ENCODE measurements at regions not wholly inside any gene's neighbourhood (a gene's known extent, or its start where the extent isn't known, plus 50 kb on each side); places are given as distances from the start of the nearest gene placed in this dataset.

DNA sequence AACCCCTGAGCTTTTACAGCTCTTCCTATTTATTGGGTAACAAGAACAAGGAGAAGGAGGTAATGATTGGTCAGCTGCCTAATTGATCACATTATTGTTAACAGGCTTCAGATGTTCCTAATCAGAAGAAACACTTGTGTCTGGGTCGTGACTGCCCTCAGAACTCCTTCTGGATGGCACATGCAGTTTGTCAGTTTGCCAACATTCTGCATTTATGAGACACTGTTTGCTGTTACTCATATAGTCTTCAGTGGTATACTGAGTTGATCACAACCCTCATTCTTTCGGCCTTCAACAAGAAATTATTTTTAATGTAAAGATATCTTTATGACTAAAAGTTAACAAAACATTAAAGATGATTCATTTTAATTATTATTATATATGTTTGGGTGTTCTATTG lies 95.7 kb upstream of the DOCK10 start:
- no peaks in the 10 kb centered on the region for H3K4me1 ChIP-seq (ENCODE audit: control insufficient read depth in 2 of 2, insufficient read depth in 2 of 2, low read length in 2 of 2)
- no peak for DNase-seq (ENCODE audit: low read depth in 6 of 9, low spot score in 9 of 9)
- no peak overlapping the region for H3K27ac ChIP-seq (ENCODE audit: low read depth in 1 of 2, low read length in 1 of 2)
- no peaks in the 10 kb centered on the region for H3K36me3 ChIP-seq (ENCODE audit: control insufficient read depth in 2 of 2, insufficient read depth in 2 of 2, low read length in 1 of 2)
- no peaks in the 10 kb centered on the region for H3K9me3 ChIP-seq (ENCODE audit: control insufficient read depth in 2 of 2, insufficient read depth in 1 of 2, low read length in 1 of 2)
- 87% methylated on average over 2 of the region's 2 CpGs for WGBS
- no peaks in the 10 kb centered on the region for H3K27me3 ChIP-seq (ENCODE audit: control insufficient read depth in 2 of 2, insufficient read depth in 1 of 2, low read length in 1 of 2)
- H3K4me3 ChIP-seq (ENCODE audit: low read length in 2 of 2), result no peak overlapping the region

DNA sequence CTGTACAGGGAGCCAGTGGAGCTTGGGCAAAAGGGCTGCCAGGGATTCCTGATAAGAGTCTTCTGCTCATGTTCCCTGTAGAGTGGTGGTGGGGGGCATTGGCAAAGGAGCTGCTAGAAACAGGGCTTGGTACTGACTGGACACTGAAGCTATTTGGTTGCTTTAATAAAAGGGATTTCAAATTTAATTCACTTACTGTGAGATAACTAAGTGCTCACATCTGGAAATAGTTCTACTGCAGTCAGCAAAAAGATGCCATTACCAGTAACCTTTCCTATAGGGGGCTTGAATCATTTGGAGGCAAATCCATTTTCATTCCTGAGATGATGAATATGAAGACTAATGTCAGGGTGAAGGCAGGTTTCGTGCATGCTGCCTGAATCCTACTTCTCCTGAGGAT lies 94.3 kb upstream of the DOCK10 start:
- Histone ChIP-seq H3K36me3 (ENCODE audit: control insufficient read depth in 2 of 2, insufficient read depth in 2 of 2, low read length in 1 of 2) (no peaks in the 10 kb centered on the region), H3K27ac (ENCODE audit: low read depth in 1 of 2, low read length in 1 of 2) (no peak overlapping the region), H3K4me3 (ENCODE audit: low read length in 2 of 2) (no peak overlapping the region), H3K27me3 (ENCODE audit: control insufficient read depth in 2 of 2, insufficient read depth in 1 of 2, low read length in 1 of 2) (no peaks in the 10 kb centered on the region), H3K9me3 (ENCODE audit: control insufficient read depth in 2 of 2, insufficient read depth in 1 of 2, low read length in 1 of 2) (no peaks in the 10 kb centered on the region), H3K4me1 (ENCODE audit: control insufficient read depth in 2 of 2, insufficient read depth in 2 of 2, low read length in 2 of 2) (no peaks in the 10 kb centered on the region)
- WGBS, result 96% methylated on average over 1 of the region's 1 CpG
- no peak for DNase-seq (ENCODE audit: low read depth in 6 of 9, low spot score in 9 of 9)

DNA sequence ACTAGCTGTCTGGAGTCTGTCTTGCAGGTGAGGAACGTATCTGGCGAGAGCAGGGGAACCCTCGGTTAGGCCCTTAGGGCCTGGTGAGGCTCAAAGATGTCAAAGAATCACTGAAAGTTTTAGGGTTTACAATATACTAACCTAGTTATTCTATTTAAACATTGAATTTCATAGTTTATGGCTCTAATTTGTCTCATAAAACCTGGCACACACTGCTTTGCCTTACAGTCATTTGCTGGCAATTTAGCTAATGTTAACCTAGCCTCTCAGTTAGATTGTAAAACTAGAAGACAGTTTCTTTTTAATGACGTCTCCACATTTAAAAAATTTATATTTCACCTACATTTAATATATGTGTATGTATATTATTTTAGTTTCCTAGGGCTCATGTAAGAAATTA lies 89.6 kb upstream of the DOCK10 start:
- Histone ChIP-seq H3K9me3 (ENCODE audit: control insufficient read depth in 2 of 2, insufficient read depth in 1 of 2, low read length in 1 of 2) (no peaks in the 10 kb centered on the region), H3K27ac (ENCODE audit: low read depth in 1 of 2, low read length in 1 of 2) (no peak overlapping the region), H3K27me3 (ENCODE audit: control insufficient read depth in 2 of 2, insufficient read depth in 1 of 2, low read length in 1 of 2) (no peaks in the 10 kb centered on the region), H3K4me3 (ENCODE audit: low read length in 2 of 2) (no peak overlapping the region), H3K36me3 (ENCODE audit: control insufficient read depth in 2 of 2, insufficient read depth in 2 of 2, low read length in 1 of 2) (no peaks in the 10 kb centered on the region), H3K4me1 (ENCODE audit: control insufficient read depth in 2 of 2, insufficient read depth in 2 of 2, low read length in 2 of 2) (no peaks in the 10 kb centered on the region)
- 97% methylated on average over 4 of the region's 4 CpGs for WGBS
- no peak for DNase-seq (ENCODE audit: low read depth in 6 of 9, low spot score in 9 of 9)

DNA sequence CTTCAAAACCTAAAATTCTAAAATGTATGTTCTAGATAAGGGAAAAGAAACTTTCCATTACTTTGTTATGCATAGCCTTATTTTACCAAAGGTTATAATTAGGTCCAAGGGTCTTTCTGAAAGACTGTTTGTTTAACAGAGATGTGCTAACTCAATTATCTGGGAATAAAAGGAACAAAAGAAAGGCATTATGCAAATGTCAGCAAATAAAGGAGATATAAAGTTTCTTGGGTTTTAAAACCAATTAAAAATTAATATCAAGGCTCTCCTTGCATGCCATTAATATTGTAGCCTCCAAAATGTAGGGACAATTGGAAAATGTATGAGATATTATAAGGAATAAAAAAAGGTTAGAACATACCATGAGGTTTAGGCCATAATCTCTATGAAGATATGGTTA lies 87.8 kb upstream of the DOCK10 start:
- H3K4me1 ChIP-seq (ENCODE audit: control insufficient read depth in 2 of 2, insufficient read depth in 2 of 2, low read length in 2 of 2), result no peaks in the 10 kb centered on the region
- no peaks in the 10 kb centered on the region for H3K27me3 ChIP-seq (ENCODE audit: control insufficient read depth in 2 of 2, insufficient read depth in 1 of 2, low read length in 1 of 2)

DNA sequence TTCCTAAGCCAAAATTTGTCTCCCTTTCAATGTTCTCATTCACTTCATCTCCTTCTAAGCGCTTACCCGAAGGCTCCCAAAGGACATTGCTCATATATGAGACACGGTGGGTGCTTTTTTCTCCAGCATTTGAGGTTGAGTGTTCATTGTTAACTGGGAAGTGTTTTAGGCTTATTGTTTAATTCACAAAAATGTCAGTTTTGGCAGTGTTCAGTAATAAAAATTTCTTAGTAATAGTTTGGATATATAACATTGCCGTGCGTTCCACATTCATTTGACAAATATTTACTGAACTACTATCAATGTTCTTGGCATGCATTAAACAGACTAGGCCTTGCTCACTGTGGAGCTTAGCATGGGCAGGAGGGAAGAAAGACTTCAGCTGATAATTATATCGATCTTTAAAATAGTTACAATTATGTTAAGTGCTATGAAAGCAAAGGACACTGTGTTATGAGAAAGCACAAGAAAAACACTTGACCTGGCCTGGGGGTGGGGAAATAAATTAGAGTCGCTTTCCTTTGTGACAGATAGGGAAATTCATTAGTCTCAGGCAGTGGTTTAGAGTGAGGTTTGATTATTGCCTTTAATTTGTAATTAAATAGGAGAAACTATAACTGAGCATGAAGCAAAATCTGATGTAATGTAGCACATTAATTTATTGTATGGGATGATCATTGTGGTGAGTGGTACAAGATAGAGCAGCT lies 82.2 kb upstream of the DOCK10 start:
- no peaks in the 10 kb centered on the region for H3K27me3 ChIP-seq (ENCODE audit: control insufficient read depth in 2 of 2, insufficient read depth in 1 of 2, low read length in 1 of 2)
- no peaks in the 10 kb centered on the region for H3K9me3 ChIP-seq (ENCODE audit: control insufficient read depth in 2 of 2, insufficient read depth in 1 of 2, low read length in 1 of 2)
- no peak overlapping the region for H3K27ac ChIP-seq (ENCODE audit: low read depth in 1 of 2, low read length in 1 of 2)
- DNase-seq (ENCODE audit: low read depth in 6 of 9, low spot score in 9 of 9), result no peak
- WGBS, result 98% methylated on average over 7 of the region's 7 CpGs
- H3K4me1 ChIP-seq (ENCODE audit: control insufficient read depth in 2 of 2, insufficient read depth in 2 of 2, low read length in 2 of 2), result no peaks in the 10 kb centered on the region
- H3K36me3 ChIP-seq (ENCODE audit: control insufficient read depth in 2 of 2, insufficient read depth in 2 of 2, low read length in 1 of 2), result no peaks in the 10 kb centered on the region
- no peak overlapping the region for H3K4me3 ChIP-seq (ENCODE audit: low read length in 2 of 2)

More for the DNA sequence above, 87.8 kb upstream of the DOCK10 start:
- H3K36me3 ChIP-seq (ENCODE audit: control insufficient read depth in 2 of 2, insufficient read depth in 2 of 2, low read length in 1 of 2), result no peaks in the 10 kb centered on the region
- H3K9me3 ChIP-seq (ENCODE audit: control insufficient read depth in 2 of 2, insufficient read depth in 1 of 2, low read length in 1 of 2), result no peaks in the 10 kb centered on the region
- no peak overlapping the region for H3K27ac ChIP-seq (ENCODE audit: low read depth in 1 of 2, low read length in 1 of 2)
- H3K4me3 ChIP-seq (ENCODE audit: low read length in 2 of 2), result no peak overlapping the region
- DNase-seq (ENCODE audit: low read depth in 6 of 9, low spot score in 9 of 9), result no peak

DNA sequence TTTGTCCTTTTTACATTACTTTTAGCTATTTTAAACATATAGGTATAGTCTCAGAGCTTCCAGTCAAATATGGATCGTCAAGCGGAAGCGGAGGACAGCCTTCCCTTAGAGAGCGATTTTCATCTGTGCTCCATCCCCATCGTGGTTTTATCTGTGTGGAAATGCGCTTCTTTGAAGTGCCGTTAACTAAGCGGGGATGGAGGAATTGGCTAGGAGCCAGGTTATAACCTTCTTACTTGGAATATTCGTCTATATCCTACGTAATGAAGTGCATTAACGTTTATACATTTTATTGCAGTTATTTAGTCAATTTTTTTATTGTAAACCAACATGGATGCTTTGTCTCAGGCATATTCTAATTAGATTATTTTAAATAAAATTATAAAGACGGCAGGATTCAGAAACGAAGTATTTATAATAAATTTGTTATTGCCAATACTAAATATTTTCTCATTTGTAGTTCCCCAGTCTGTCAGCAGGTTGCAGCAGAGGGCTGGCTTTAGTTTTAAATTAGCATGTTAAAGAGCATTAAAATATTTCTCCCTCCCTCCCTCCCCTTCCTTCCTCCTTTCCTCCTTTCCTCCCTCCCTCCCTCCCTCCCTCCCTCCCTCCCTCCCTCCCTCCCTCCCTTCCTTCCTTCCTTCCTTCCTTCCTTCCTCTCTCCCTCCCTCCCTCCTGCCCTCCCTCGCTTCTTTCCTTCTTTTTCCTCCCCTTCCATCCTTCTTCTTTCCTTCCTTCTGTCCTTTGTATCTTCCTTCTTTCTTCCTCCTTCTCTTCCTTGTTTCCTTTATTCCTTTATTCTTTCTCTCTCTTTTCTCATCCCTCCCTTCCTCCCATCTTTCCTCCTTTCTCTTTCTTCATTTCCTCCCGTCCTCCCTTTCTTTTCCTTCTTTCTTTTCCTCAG lies 80.6 kb upstream of the DOCK10 start:
- Histone ChIP-seq H3K4me3 (ENCODE audit: low read length in 2 of 2) (no peak overlapping the region), H3K27me3 (ENCODE audit: control insufficient read depth in 2 of 2, insufficient read depth in 1 of 2, low read length in 1 of 2) (no peaks in the 10 kb centered on the region), H3K4me1 (ENCODE audit: control insufficient read depth in 2 of 2, insufficient read depth in 2 of 2, low read length in 2 of 2) (no peaks in the 10 kb centered on the region), H3K36me3 (ENCODE audit: control insufficient read depth in 2 of 2, insufficient read depth in 2 of 2, low read length in 1 of 2) (no peaks in the 10 kb centered on the region), H3K27ac (ENCODE audit: low read depth in 1 of 2, low read length in 1 of 2) (no peak overlapping the region), H3K9me3 (ENCODE audit: control insufficient read depth in 2 of 2, insufficient read depth in 1 of 2, low read length in 1 of 2) (no peaks in the 10 kb centered on the region)
- 86% methylated on average over 15 of the region's 15 CpGs for WGBS
- DNase-seq (ENCODE audit: low read depth in 6 of 9, low spot score in 9 of 9), result peak in 1 of 9 donors; percentile 13

DNA sequence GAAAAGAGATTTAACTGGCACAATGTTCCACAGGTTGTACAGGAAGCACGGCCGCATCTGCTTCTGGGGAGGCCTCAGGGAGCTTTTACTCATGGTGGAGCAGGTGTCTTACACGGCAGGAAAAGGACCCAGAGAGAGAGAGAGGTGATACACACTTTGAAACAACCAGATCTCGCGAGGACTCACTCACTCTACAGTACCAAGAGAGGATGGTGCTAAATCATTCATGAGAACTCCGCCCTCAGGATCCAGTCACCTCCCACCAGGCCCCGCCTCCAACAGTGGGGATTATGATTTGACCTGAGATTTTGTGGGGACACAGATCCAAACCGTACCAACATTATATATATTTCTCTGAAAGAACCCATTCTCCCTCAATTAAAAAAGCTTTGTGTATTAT lies 79.7 kb upstream of the DOCK10 start:
- Histone ChIP-seq H3K9me3 (ENCODE audit: control insufficient read depth in 2 of 2, insufficient read depth in 1 of 2, low read length in 1 of 2) (no peaks in the 10 kb centered on the region), H3K4me1 (ENCODE audit: control insufficient read depth in 2 of 2, insufficient read depth in 2 of 2, low read length in 2 of 2) (no peaks in the 10 kb centered on the region), H3K4me3 (ENCODE audit: low read length in 2 of 2) (no peak overlapping the region), H3K27me3 (ENCODE audit: control insufficient read depth in 2 of 2, insufficient read depth in 1 of 2, low read length in 1 of 2) (no peaks in the 10 kb centered on the region), H3K36me3 (ENCODE audit: control insufficient read depth in 2 of 2, insufficient read depth in 2 of 2, low read length in 1 of 2) (no peaks in the 10 kb centered on the region), H3K27ac (ENCODE audit: low read depth in 1 of 2, low read length in 1 of 2) (no peak overlapping the region)
- WGBS, result 96% methylated on average over 8 of the region's 8 CpGs
- no peak for DNase-seq (ENCODE audit: low read depth in 6 of 9, low spot score in 9 of 9)

DNA sequence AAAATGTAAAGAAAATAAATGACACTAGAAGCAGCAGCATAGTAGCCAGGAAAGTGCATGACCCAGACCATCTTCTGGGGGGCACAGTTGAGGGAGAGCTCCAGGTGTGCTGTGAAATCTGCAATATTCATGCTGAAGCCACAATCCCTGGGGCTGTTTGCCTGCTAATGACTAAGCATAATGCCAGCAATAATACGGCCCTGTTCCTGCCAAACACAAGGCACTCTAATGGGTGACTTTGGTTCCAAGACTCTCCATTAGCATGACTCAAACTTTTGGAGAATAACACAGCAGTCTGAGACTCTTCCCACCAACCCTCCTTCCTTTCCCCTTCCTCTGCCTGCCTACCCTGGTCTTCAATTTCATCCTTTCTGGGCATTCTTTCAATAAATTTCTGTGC lies 77.9 kb upstream of the DOCK10 start:
- Histone ChIP-seq H3K27me3 (ENCODE audit: control insufficient read depth in 2 of 2, insufficient read depth in 1 of 2, low read length in 1 of 2) (no peaks in the 10 kb centered on the region), H3K27ac (ENCODE audit: low read depth in 1 of 2, low read length in 1 of 2) (no peak overlapping the region), H3K9me3 (ENCODE audit: control insufficient read depth in 2 of 2, insufficient read depth in 1 of 2, low read length in 1 of 2) (no peaks in the 10 kb centered on the region), H3K36me3 (ENCODE audit: control insufficient read depth in 2 of 2, insufficient read depth in 2 of 2, low read length in 1 of 2) (no peaks in the 10 kb centered on the region), H3K4me1 (ENCODE audit: control insufficient read depth in 2 of 2, insufficient read depth in 2 of 2, low read length in 2 of 2) (no peaks in the 10 kb centered on the region), H3K4me3 (ENCODE audit: low read length in 2 of 2) (no peak overlapping the region)
- 20% methylated on average over 1 of the region's 1 CpG for WGBS
- DNase-seq (ENCODE audit: low read depth in 6 of 9, low spot score in 9 of 9), result no peak

DNA sequence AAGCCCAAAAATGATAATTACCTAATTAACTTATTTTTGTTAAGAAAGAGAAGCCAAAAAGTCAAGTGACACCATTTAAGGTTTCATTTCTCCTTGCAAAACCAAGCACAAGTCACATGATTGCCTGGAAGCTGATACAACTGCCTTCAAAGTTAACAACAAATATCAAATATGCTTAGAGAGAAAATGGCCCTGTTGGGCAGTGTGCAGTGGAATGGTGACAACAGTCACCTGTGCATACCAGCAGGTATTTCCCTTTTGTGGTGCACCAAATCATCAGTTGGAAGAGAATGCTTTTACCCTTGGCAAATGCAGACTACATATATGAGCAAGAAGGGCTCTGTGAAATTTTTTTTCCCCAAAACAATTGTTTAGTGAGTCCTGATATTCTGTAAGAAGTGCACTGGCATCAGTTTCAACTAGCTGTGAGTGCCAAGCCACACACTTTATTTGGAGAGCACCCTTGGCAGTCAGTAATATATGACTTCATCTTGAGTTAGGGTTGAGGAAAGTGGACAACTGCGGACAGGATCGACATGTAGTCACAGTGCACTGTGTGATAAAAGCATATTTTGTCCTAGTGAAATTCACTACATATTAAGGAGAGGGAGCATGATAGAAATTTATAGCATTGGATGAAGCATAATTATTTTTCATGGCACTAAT lies 74.9 kb upstream of the DOCK10 start:
- Histone ChIP-seq H3K27ac (ENCODE audit: low read depth in 1 of 2, low read length in 1 of 2) (no peak overlapping the region), H3K4me1 (ENCODE audit: control insufficient read depth in 2 of 2, insufficient read depth in 2 of 2, low read length in 2 of 2) (no peaks in the 10 kb centered on the region), H3K4me3 (ENCODE audit: low read length in 2 of 2) (no peak overlapping the region), H3K36me3 (ENCODE audit: control insufficient read depth in 2 of 2, insufficient read depth in 2 of 2, low read length in 1 of 2) (no peaks in the 10 kb centered on the region), H3K9me3 (ENCODE audit: control insufficient read depth in 2 of 2, insufficient read depth in 1 of 2, low read length in 1 of 2) (no peaks in the 10 kb centered on the region), H3K27me3 (ENCODE audit: control insufficient read depth in 2 of 2, insufficient read depth in 1 of 2, low read length in 1 of 2) (no peaks in the 10 kb centered on the region)
- no peak for DNase-seq (ENCODE audit: low read depth in 6 of 9, low spot score in 9 of 9)
- 99% methylated on average over 2 of the region's 2 CpGs for WGBS
